Gastrocnemius medialis (tissue), 4 donors: ENCODE measurements at regions not wholly inside any gene's neighbourhood (a gene's known extent, or its start where the extent isn't known, plus 50 kb on each side); places are given as distances from the start of the nearest gene placed in this dataset.

Experiments
- POLR2A ChIP-seq, 2 donors: fragments of 450-650 bp; IDR thresholded peaks; one replicate each; pipeline ENCODE4 v1.6.1; 2017; ENCODE audit warnings: antibody characterized with exemption in 2 of 2, mild to moderate bottlenecking in 2 of 2, moderate library complexity in 2 of 2
- TF ChIP-seq, protein P1 (sequence below), 5 experiments: fragments of 450-650 bp in 3 of 5; fragments of 200-600 bp in 2 of 5; sonication (generic) in 2 of 5; IDR thresholded peaks in 4 of 5; conservative IDR thresholded peaks in 1 of 5; 1 replicate in 4 of 5; 2 replicates in 1 of 5; pipeline ENCODE4 v1.5.1; 2016 to 2019; ENCODE audit warnings: antibody characterized with exemption in 5 of 5, mild to moderate bottlenecking in 3 of 5, moderate library complexity in 3 of 5

DNA sequence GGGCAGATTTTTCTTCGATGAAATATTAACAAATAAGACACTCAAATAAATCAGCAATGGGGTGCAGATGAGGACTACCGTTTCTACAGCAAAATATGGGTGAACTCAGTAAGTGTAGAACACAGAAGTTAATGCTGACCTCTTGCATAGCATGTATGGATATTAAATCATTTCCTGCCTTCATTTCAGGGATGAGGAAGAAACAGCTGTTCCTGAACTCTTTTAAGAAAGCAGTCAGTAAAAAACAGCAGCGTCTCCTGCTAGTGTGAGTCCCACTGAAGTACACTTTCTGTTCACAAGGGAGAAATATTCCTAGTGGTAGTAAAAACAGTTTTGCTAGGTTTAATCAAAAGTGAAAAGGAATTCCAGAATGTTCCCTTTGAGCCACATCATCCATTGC, 379.0 kb downstream of the ZEB2 start:
- TF ChIP-seq, protein P1, sequence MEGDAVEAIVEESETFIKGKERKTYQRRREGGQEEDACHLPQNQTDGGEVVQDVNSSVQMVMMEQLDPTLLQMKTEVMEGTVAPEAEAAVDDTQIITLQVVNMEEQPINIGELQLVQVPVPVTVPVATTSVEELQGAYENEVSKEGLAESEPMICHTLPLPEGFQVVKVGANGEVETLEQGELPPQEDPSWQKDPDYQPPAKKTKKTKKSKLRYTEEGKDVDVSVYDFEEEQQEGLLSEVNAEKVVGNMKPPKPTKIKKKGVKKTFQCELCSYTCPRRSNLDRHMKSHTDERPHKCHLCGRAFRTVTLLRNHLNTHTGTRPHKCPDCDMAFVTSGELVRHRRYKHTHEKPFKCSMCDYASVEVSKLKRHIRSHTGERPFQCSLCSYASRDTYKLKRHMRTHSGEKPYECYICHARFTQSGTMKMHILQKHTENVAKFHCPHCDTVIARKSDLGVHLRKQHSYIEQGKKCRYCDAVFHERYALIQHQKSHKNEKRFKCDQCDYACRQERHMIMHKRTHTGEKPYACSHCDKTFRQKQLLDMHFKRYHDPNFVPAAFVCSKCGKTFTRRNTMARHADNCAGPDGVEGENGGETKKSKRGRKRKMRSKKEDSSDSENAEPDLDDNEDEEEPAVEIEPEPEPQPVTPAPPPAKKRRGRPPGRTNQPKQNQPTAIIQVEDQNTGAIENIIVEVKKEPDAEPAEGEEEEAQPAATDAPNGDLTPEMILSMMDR (IDR thresholded peaks at IDR 0.05 in 4 of 5, conservative IDR thresholded peaks at IDR 0.05 in 1 of 5) = no peak
- TF ChIP-seq POLR2A (IDR thresholded peaks at IDR 0.05) = no peak
